HEK293 (cell line): ENCODE measurements at regions not wholly inside any gene's neighbourhood (a gene's known extent, or its start where the extent isn't known, plus 50 kb on each side); places are given as distances from the start of the nearest gene placed in this dataset.

Source experiments
- CTCF ChIA-PET: fragments of 350-600 bp; formaldehyde crosslinking; extraction: SDS; loops from one replicate; lab custom pipeline; 2021; ENCODE audit warnings: antibody characterized with exemption; lab: Yijun Ruan, JAX
- POLR2A ChIA-PET: fragments of 300-600 bp; formaldehyde crosslinking; extraction: SDS; loops from one replicate; lab custom pipeline; 2020; ENCODE audit warnings: antibody characterized with exemption, inconsistent platforms; lab: Yijun Ruan, JAX
- H3K27ac ChIP-seq: fragments of 200-500 bp; sonication (Bioruptor generic); 2 replicates; pipeline ENCODE4 v1.5.1; 2014; ENCODE audit warnings: low read depth, low read length, control low read depth, inconsistent platforms; ENCODE audit errors: extremely low read depth
- H3K36me3 ChIP-seq, 2 experiments: fragments of 200-500 bp in 1 of 2; sonication (Bioruptor generic) in 1 of 2; 1 replicate in 1 of 2; 2 replicates in 1 of 2; pipeline ENCODE4 v1.5.1; 2014 to 2017; ENCODE audit warnings: inconsistent platforms in 2 of 2, low read length in 2 of 2; ENCODE audit not compliant: control insufficient read depth in 2 of 2, insufficient read depth in 1 of 2
- H3K4me1 ChIP-seq: fragments of 200-500 bp; sonication (Bioruptor generic); 2 replicates; pipeline ENCODE4 v1.5.1; 2014; ENCODE audit warnings: mild to moderate bottlenecking, low read length, inconsistent platforms; ENCODE audit not compliant: control insufficient read depth, insufficient read depth
- H3K4me3 ChIP-seq: 2 replicates; pipeline ENCODE4 v1.5.1; 2011; ENCODE audit warnings: low read depth, mild to moderate bottlenecking, control low read depth, low read length, moderate library complexity
- H3K9me3 ChIP-seq: fragments of 200-500 bp; sonication (Bioruptor generic); 2 replicates; pipeline ENCODE4 v1.5.1; 2014; ENCODE audit warnings: low read depth, low read length, inconsistent platforms; ENCODE audit not compliant: control insufficient read depth, insufficient read depth
- FEZF1 ChIP-seq: fragments of 450-650 bp; formaldehyde crosslinking; IDR thresholded peaks from 2 replicates; pipeline ENCODE4 v1.5.1; 2016; ENCODE audit warnings: missing biosample characterization, missing genetic modification characterization
- KLF7 ChIP-seq: fragments of 450-650 bp; formaldehyde crosslinking; IDR thresholded peaks from 2 replicates; pipeline ENCODE4 v1.5.1; 2016; ENCODE audit warnings: missing biosample characterization, missing genetic modification characterization, borderline replicate concordance
- KLF9 ChIP-seq: fragments of 450-650 bp; formaldehyde crosslinking; IDR thresholded peaks from 2 replicates; pipeline ENCODE4 v1.5.1; 2016; ENCODE audit warnings: missing biosample characterization, missing genetic modification characterization, low read depth
- RBAK ChIP-seq: fragments of 450-650 bp; formaldehyde crosslinking; IDR thresholded peaks from 2 replicates; pipeline ENCODE4 v1.5.1; 2016; ENCODE audit warnings: missing biosample characterization, missing genetic modification characterization
- WT1 ChIP-seq: fragments of 450-650 bp; formaldehyde crosslinking; IDR thresholded peaks from 2 replicates; pipeline ENCODE4 v1.5.1; 2016; ENCODE audit warnings: missing biosample characterization, missing genetic modification characterization
- ZBTB48 ChIP-seq: fragments of 450-650 bp; formaldehyde crosslinking; IDR thresholded peaks from 2 replicates; pipeline ENCODE4 v1.5.1; 2016; ENCODE audit warnings: missing biosample characterization, missing genetic modification characterization
- ZNF114 ChIP-seq: fragments of 450-650 bp; formaldehyde crosslinking; IDR thresholded peaks from 2 replicates; pipeline ENCODE4 v1.5.0; 2017; ENCODE audit warnings: missing biosample characterization, missing genetic modification characterization
- ZNF174 ChIP-seq: fragments of 450-650 bp; formaldehyde crosslinking; IDR thresholded peaks from 2 replicates; pipeline ENCODE4 v1.5.0; 2017; ENCODE audit warnings: missing biosample characterization, mild to moderate bottlenecking, missing genetic modification characterization
- ZNF211 ChIP-seq: fragments of 450-650 bp; formaldehyde crosslinking; IDR thresholded peaks from 2 replicates; pipeline ENCODE4 v1.5.1; 2016; ENCODE audit warnings: low read depth, missing biosample characterization, missing genetic modification characterization
- ZNF292 ChIP-seq: fragments of 450-650 bp; formaldehyde crosslinking; IDR thresholded peaks from 2 replicates; pipeline ENCODE4 v1.5.1; 2016; ENCODE audit warnings: low read depth, missing biosample characterization, missing genetic modification characterization, borderline replicate concordance
- ZNF394 ChIP-seq: fragments of 450-650 bp; formaldehyde crosslinking; IDR thresholded peaks from 2 replicates; pipeline ENCODE4 v1.5.1; 2016; ENCODE audit warnings: missing biosample characterization, missing genetic modification characterization, mild to moderate bottlenecking, moderate library complexity, borderline replicate concordance
- ZNF416 ChIP-seq: fragments of 450-650 bp; formaldehyde crosslinking; IDR thresholded peaks from 2 replicates; pipeline ENCODE4 v1.5.1; 2016; ENCODE audit warnings: missing biosample characterization, missing genetic modification characterization
- ZNF610 ChIP-seq: fragments of 450-650 bp; formaldehyde crosslinking; IDR thresholded peaks from 2 replicates; pipeline ENCODE4 v1.5.1; 2016; ENCODE audit warnings: missing biosample characterization, missing genetic modification characterization, borderline replicate concordance
- ZNF747 ChIP-seq: fragments of 450-650 bp; formaldehyde crosslinking; IDR thresholded peaks from 2 replicates; pipeline ENCODE4 v1.5.1; 2016; ENCODE audit warnings: missing biosample characterization, missing genetic modification characterization
- TF ChIP-seq, protein P1 (sequence below): fragments of 450-650 bp; formaldehyde crosslinking; IDR thresholded peaks from 2 replicates; pipeline ENCODE4 v1.5.1; 2016; ENCODE audit warnings: missing biosample characterization, missing genetic modification characterization, low read depth
- TF ChIP-seq, protein P2 (sequence below): fragments of 450-650 bp; formaldehyde crosslinking; IDR thresholded peaks from 2 replicates; pipeline ENCODE4 v1.5.1; 2017; ENCODE audit warnings: missing biosample characterization, missing genetic modification characterization
- TF ChIP-seq, protein P3 (sequence below): fragments of 450-650 bp; formaldehyde crosslinking; IDR thresholded peaks from 2 replicates; pipeline ENCODE4 v1.5.1; 2016; ENCODE audit warnings: missing biosample characterization, missing genetic modification characterization
- TF ChIP-seq, protein P4 (sequence below): fragments of 450-650 bp; formaldehyde crosslinking; IDR thresholded peaks from 2 replicates; pipeline ENCODE4 v1.5.1; 2017; ENCODE audit warnings: missing biosample characterization, mild to moderate bottlenecking, missing genetic modification characterization, moderate library complexity
- TF ChIP-seq, protein P5 (sequence below): fragments of 450-650 bp; formaldehyde crosslinking; IDR thresholded peaks from 2 replicates; pipeline ENCODE4 v1.5.1; 2016; ENCODE audit warnings: missing biosample characterization, missing genetic modification characterization, borderline replicate concordance

DNA sequence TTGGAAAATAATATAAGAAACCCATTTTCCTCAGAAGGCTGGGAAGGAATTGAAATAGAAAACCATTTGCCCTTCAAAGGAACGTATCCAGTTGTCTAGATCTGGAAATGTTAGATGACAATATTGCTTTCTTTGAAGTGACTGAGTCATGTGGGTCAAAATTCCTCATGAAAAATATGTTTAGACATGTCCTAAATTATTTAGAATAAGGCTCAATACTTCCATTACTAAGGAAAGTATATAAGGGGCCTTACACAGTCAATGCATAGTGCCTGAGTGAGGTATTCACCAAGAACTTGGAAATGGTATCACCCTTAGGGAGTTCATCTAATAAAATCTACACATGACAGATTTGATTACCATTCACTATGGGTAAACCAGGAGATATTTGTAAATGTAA is 619.8 kb upstream of the KCNMB2 start:
- Histone ChIP-seq H3K4me1 (no peaks in the 10 kb centered on the region), H3K27ac (no peak overlapping the region), H3K36me3 (no peaks in the 10 kb centered on the region), H3K4me3 (no peak overlapping the region), H3K9me3 (no peaks in the 10 kb centered on the region)
- POLR2A ChIA-PET = no interaction called here
- no peak for TF ChIP-seq KLF7 (tag by site-specific recombination)
- no peak for TF ChIP-seq RBAK
- TF ChIP-seq, protein P1, sequence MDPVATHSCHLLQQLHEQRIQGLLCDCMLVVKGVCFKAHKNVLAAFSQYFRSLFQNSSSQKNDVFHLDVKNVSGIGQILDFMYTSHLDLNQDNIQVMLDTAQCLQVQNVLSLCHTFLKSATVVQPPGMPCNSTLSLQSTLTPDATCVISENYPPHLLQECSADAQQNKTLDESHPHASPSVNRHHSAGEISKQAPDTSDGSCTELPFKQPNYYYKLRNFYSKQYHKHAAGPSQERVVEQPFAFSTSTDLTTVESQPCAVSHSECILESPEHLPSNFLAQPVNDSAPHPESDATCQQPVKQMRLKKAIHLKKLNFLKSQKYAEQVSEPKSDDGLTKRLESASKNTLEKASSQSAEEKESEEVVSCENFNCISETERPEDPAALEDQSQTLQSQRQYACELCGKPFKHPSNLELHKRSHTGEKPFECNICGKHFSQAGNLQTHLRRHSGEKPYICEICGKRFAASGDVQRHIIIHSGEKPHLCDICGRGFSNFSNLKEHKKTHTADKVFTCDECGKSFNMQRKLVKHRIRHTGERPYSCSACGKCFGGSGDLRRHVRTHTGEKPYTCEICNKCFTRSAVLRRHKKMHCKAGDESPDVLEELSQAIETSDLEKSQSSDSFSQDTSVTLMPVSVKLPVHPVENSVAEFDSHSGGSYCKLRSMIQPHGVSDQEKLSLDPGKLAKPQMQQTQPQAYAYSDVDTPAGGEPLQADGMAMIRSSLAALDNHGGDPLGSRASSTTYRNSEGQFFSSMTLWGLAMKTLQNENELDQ (tag by site-specific recombination) = no peak
- TF ChIP-seq ZNF747 (tag by site-specific recombination) = no peak
- TF ChIP-seq, protein P2, sequence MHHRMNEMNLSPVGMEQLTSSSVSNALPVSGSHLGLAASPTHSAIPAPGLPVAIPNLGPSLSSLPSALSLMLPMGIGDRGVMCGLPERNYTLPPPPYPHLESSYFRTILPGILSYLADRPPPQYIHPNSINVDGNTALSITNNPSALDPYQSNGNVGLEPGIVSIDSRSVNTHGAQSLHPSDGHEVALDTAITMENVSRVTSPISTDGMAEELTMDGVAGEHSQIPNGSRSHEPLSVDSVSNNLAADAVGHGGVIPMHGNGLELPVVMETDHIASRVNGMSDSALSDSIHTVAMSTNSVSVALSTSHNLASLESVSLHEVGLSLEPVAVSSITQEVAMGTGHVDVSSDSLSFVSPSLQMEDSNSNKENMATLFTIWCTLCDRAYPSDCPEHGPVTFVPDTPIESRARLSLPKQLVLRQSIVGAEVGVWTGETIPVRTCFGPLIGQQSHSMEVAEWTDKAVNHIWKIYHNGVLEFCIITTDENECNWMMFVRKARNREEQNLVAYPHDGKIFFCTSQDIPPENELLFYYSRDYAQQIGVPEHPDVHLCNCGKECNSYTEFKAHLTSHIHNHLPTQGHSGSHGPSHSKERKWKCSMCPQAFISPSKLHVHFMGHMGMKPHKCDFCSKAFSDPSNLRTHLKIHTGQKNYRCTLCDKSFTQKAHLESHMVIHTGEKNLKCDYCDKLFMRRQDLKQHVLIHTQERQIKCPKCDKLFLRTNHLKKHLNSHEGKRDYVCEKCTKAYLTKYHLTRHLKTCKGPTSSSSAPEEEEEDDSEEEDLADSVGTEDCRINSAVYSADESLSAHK = no peak
- no peak for TF ChIP-seq ZNF610 (tag by site-specific recombination)
- no peak for TF ChIP-seq ZBTB48
- no peak for TF ChIP-seq ZNF394 (tag by site-specific recombination)
- TF ChIP-seq ZNF292 (tag by site-specific recombination) = no peak
- CTCF ChIA-PET = no interaction called here

DNA sequence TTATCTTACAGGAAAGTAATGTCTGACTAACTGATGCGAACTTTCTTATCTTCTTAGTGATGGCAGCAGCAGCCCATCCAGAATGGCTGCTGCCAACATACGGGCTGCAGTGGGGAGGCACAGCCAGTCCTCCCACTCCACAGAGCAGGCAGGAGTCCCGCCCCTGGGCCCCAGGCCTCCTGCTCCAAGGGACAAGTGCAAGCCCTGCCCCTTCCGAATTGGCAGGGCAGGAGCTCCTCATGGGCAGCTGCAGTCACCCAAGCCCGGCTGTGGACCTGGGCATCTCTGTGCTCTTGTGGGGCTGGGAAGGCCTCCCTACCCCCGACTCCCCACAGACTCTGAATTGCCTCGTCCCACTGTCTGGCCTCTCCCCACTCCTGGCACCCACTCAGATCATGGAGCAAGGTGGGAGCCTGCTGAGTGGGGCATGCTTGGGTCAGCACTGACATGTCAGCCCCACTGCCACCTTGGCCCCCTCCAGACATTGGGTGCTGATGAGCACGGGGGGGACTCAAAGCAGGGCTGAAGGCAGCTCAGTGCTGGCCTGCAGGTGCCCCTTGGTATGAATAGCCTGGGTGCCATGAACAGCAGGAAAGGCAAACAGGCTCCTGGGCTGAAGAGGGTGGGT is 618.9 kb upstream of the KCNMB2 start:
- Histone ChIP-seq H3K36me3 (no peaks in the 10 kb centered on the region), H3K4me3 (no peak overlapping the region), H3K27ac (no peak overlapping the region), H3K4me1 (no peaks in the 10 kb centered on the region), H3K9me3 (no peaks in the 10 kb centered on the region)
- CTCF ChIA-PET = no interaction called here
- POLR2A ChIA-PET = no interaction called here
- TF ChIP-seq, protein P3, sequence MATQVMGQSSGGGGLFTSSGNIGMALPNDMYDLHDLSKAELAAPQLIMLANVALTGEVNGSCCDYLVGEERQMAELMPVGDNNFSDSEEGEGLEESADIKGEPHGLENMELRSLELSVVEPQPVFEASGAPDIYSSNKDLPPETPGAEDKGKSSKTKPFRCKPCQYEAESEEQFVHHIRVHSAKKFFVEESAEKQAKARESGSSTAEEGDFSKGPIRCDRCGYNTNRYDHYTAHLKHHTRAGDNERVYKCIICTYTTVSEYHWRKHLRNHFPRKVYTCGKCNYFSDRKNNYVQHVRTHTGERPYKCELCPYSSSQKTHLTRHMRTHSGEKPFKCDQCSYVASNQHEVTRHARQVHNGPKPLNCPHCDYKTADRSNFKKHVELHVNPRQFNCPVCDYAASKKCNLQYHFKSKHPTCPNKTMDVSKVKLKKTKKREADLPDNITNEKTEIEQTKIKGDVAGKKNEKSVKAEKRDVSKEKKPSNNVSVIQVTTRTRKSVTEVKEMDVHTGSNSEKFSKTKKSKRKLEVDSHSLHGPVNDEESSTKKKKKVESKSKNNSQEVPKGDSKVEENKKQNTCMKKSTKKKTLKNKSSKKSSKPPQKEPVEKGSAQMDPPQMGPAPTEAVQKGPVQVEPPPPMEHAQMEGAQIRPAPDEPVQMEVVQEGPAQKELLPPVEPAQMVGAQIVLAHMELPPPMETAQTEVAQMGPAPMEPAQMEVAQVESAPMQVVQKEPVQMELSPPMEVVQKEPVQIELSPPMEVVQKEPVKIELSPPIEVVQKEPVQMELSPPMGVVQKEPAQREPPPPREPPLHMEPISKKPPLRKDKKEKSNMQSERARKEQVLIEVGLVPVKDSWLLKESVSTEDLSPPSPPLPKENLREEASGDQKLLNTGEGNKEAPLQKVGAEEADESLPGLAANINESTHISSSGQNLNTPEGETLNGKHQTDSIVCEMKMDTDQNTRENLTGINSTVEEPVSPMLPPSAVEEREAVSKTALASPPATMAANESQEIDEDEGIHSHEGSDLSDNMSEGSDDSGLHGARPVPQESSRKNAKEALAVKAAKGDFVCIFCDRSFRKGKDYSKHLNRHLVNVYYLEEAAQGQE (tag by site-specific recombination) = no peak
- TF ChIP-seq ZNF174 (tag by site-specific recombination) = no peak
- TF ChIP-seq WT1 (tag by site-specific recombination) = no peak
- TF ChIP-seq, protein P4, sequence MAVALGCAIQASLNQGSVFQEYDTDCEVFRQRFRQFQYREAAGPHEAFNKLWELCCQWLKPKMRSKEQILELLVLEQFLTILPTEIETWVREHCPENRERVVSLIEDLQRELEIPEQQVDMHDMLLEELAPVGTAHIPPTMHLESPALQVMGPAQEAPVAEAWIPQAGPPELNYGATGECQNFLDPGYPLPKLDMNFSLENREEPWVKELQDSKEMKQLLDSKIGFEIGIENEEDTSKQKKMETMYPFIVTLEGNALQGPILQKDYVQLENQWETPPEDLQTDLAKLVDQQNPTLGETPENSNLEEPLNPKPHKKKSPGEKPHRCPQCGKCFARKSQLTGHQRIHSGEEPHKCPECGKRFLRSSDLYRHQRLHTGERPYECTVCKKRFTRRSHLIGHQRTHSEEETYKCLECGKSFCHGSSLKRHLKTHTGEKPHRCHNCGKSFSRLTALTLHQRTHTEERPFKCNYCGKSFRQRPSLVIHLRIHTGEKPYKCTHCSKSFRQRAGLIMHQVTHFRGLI (tag by site-specific recombination) = no peak
- no peak for TF ChIP-seq ZNF114 (tag by site-specific recombination)
- TF ChIP-seq ZNF416 (tag by site-specific recombination) = no peak
- no peak for TF ChIP-seq ZNF211
- no peak for TF ChIP-seq FEZF1 (tag by site-specific recombination)
- no peak for TF ChIP-seq KLF9 (tag by site-specific recombination)
- TF ChIP-seq, protein P5, sequence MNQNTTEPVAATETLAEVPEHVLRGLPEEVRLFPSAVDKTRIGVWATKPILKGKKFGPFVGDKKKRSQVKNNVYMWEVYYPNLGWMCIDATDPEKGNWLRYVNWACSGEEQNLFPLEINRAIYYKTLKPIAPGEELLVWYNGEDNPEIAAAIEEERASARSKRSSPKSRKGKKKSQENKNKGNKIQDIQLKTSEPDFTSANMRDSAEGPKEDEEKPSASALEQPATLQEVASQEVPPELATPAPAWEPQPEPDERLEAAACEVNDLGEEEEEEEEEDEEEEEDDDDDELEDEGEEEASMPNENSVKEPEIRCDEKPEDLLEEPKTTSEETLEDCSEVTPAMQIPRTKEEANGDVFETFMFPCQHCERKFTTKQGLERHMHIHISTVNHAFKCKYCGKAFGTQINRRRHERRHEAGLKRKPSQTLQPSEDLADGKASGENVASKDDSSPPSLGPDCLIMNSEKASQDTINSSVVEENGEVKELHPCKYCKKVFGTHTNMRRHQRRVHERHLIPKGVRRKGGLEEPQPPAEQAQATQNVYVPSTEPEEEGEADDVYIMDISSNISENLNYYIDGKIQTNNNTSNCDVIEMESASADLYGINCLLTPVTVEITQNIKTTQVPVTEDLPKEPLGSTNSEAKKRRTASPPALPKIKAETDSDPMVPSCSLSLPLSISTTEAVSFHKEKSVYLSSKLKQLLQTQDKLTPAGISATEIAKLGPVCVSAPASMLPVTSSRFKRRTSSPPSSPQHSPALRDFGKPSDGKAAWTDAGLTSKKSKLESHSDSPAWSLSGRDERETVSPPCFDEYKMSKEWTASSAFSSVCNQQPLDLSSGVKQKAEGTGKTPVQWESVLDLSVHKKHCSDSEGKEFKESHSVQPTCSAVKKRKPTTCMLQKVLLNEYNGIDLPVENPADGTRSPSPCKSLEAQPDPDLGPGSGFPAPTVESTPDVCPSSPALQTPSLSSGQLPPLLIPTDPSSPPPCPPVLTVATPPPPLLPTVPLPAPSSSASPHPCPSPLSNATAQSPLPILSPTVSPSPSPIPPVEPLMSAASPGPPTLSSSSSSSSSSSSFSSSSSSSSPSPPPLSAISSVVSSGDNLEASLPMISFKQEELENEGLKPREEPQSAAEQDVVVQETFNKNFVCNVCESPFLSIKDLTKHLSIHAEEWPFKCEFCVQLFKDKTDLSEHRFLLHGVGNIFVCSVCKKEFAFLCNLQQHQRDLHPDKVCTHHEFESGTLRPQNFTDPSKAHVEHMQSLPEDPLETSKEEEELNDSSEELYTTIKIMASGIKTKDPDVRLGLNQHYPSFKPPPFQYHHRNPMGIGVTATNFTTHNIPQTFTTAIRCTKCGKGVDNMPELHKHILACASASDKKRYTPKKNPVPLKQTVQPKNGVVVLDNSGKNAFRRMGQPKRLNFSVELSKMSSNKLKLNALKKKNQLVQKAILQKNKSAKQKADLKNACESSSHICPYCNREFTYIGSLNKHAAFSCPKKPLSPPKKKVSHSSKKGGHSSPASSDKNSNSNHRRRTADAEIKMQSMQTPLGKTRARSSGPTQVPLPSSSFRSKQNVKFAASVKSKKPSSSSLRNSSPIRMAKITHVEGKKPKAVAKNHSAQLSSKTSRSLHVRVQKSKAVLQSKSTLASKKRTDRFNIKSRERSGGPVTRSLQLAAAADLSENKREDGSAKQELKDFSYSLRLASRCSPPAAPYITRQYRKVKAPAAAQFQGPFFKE (tag by site-specific recombination) = no peak
